CD4-positive, CD25-positive, alpha-beta regulatory T cell (primary cell): ENCODE measurements at regions not wholly inside any gene's neighbourhood (a gene's known extent, or its start where the extent isn't known, plus 50 kb on each side); places are given as distances from the start of the nearest gene placed in this dataset.

ENCODE experiments used
- ATAC-seq, 2 donors: fragments of 150-1000 bp; cut with Tn5 transposase; one replicate each; pipeline ENCODE4 v1.10.0; 2021; ENCODE audit warnings: low read depth in 2 of 2, moderate number of reproducible peaks in 2 of 2, moderate library complexity in 1 of 2
- DNase-seq, 3 donors: peaks; one replicate each; pipeline versions ENCODE4 v3.0.0 to v3.0.0-alpha.2; 2012 to 2022; ENCODE audit warnings: mixed read lengths in 1 of 3
- H3K27ac ChIP-seq: one replicate; pipeline ENCODE4 v1.7.0; 2013; ENCODE audit warnings: mild to moderate bottlenecking, low read length; ENCODE audit not compliant: insufficient read depth, poor library complexity, severe bottlenecking
- H3K27me3 ChIP-seq: one replicate; pipeline ENCODE4 v1.7.0; 2013; ENCODE audit warnings: low read length; ENCODE audit not compliant: control insufficient read depth, insufficient read depth
- H3K36me3 ChIP-seq: one replicate; pipeline ENCODE4 v1.7.0; 2013; ENCODE audit warnings: mild to moderate bottlenecking, low read length, moderate library complexity; ENCODE audit not compliant: control insufficient read depth, insufficient read depth
- H3K4me1 ChIP-seq: 2 replicates; pipeline ENCODE4 v1.7.0; 2013; ENCODE audit warnings: mild to moderate bottlenecking, low read length; ENCODE audit not compliant: insufficient read depth, control insufficient read depth, poor library complexity, severe bottlenecking
- H3K4me3 ChIP-seq: one replicate; pipeline ENCODE4 v1.7.0; 2013; ENCODE audit warnings: low read depth, mild to moderate bottlenecking, low read length, moderate library complexity
- H3K9me3 ChIP-seq, 2 experiments: 1 replicate in 1 of 2; 2 replicates in 1 of 2; pipeline ENCODE4 v1.7.0; 2013; ENCODE audit warnings: low read length in 2 of 2, mild to moderate bottlenecking in 1 of 2, moderate library complexity in 1 of 2; ENCODE audit not compliant: control insufficient read depth in 2 of 2
- H3K27ac Mint-ChIP-seq, 3 donors: one replicate each; pipeline ENCODE4 v1.8.0; 2020 to 2022; ENCODE audit warnings: mild to moderate bottlenecking in 3 of 3, mixed read lengths in 3 of 3, moderate library complexity in 2 of 3
- H3K27me3 Mint-ChIP-seq: one replicate; pipeline ENCODE4 v1.8.0; 2022; ENCODE audit warnings: mild to moderate bottlenecking, mixed read lengths
- H3K36me3 Mint-ChIP-seq: one replicate; pipeline ENCODE4 v1.8.0; 2020; ENCODE audit warnings: mixed read lengths
- H3K4me1 Mint-ChIP-seq, 4 donors: one replicate each; pipeline ENCODE4 v1.8.0; 2020 to 2022; ENCODE audit warnings: mixed read lengths in 4 of 4, mild to moderate bottlenecking in 1 of 4
- H3K4me3 Mint-ChIP-seq, 4 donors: one replicate each; pipeline ENCODE4 v1.8.0; 2020 to 2022; ENCODE audit warnings: mild to moderate bottlenecking in 4 of 4, mixed read lengths in 4 of 4, moderate library complexity in 3 of 4
- H3K9me3 Mint-ChIP-seq, 7 donors: one replicate each; pipeline ENCODE4 v1.8.0; 2020 to 2022; ENCODE audit warnings: mixed read lengths in 7 of 7, mild to moderate bottlenecking in 3 of 7, moderate library complexity in 2 of 7

DNA sequence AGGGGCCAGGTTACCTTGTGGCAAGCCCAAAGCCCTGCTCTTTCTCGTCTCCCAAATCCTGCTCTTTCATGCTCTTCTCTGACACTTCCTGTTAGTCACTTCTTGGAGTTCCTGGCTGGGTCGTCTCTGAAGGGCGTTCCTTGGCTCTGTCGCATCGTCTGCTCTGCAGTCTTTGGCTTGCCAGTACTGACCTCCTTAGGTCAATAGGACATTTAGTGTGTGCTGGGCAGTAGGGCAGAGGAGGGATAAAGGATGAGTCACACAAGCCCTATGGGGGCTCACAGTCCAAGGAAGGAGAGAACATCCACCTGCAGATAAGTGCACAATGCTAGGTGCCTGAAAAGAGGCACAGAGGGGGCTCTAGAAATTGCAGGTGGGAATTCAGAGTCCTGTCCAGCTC, 87.5 kb downstream of the FAM43A start:
- no peak overlapping the region for H3K27ac Mint-ChIP-seq
- no peaks in the 10 kb centered on the region for H3K36me3 ChIP-seq
- H3K4me3 Mint-ChIP-seq, result peak overlapping the region in 1 of 4 donors; percentile 57
- H3K4me3 ChIP-seq, result no peak overlapping the region
- no peaks in the 10 kb centered on the region for H3K9me3 ChIP-seq
- H3K36me3 Mint-ChIP-seq, result no peaks in the 10 kb centered on the region
- H3K9me3 Mint-ChIP-seq, result peaks cover 0 to 3% (median 0%) of the 10 kb centered on the region in 7 donors
- DNase-seq, result no peak
- no peak for ATAC-seq
- H3K4me1 ChIP-seq, result peaks cover 12% of the 10 kb centered on the region
- H3K27ac ChIP-seq, result no peak overlapping the region
- H3K27me3 Mint-ChIP-seq, result peaks cover 41% of the 10 kb centered on the region
- H3K27me3 ChIP-seq, result peaks cover 16% of the 10 kb centered on the region
- peaks cover 7 to 17% (median 9%) of the 10 kb centered on the region in 4 donors for H3K4me1 Mint-ChIP-seq

DNA sequence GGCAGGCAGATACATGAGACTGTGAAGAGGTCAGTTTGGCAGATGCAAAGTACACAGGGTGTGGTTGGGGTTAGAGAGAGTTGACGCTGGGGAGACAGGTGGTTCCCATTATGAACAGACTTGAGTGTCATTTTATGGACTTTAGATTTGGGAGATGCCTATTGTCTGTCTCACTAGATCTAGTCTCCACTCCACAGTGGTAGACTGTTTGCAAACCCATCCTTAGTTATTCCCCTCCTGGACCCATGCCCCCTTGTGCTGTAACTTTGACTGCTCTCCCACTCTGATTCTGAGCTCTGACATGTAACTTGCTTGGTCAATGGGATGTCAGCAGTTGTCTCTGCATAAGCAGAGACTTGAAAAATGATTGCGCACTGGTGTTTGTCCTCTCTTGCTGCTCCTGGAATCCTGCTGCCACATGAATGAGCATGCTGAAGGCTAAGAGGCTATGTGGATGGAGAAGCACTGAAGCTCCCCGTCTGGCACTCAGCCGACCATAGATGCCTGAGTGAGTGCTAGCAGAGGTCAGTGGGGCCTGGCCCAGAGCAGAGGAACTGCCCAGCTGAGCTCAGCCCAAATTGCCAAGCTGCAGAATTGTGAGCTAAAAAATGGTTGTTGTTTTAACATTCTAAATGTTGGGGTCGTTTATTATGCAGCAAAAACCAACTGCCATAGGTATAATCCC, 88.2 kb downstream of the FAM43A start:
- Histone ChIP-seq H3K4me3 (no peak overlapping the region), H3K27ac (no peak overlapping the region), H3K36me3 (no peaks in the 10 kb centered on the region), H3K4me1 (peaks cover 7% of the 10 kb centered on the region), H3K27me3 (peaks cover 16% of the 10 kb centered on the region), H3K9me3 (no peaks in the 10 kb centered on the region)
- Mint-ChIP-seq H3K27ac (no peak overlapping the region), H3K9me3 (peaks cover 0 to 3% (median 0%) of the 10 kb centered on the region in 7 donors), H3K4me3 (no peak overlapping the region), H3K4me1 (peaks cover 5 to 10% (median 7%) of the 10 kb centered on the region in 4 donors), H3K36me3 (no peaks in the 10 kb centered on the region), H3K27me3 (peaks cover 43% of the 10 kb centered on the region)
- no peak for ATAC-seq
- no peak for DNase-seq

- Histone ChIP-seq H3K27ac (no peak overlapping the region), H3K27me3 (peaks cover 19% of the 10 kb centered on the region), H3K9me3 (no peaks in the 10 kb centered on the region), H3K4me1 (no peaks in the 10 kb centered on the region), H3K4me3 (no peak overlapping the region), H3K36me3 (no peaks in the 10 kb centered on the region)
- Mint-ChIP-seq H3K4me1 (no peaks in the 10 kb centered on the region), H3K27ac (no peak overlapping the region), H3K4me3 (no peak overlapping the region), H3K36me3 (no peaks in the 10 kb centered on the region), H3K27me3 (peaks cover 43% of the 10 kb centered on the region), H3K9me3 (peaks cover 0 to 3% (median 0%) of the 10 kb centered on the region in 7 donors)
- ATAC-seq (no peak), DNase-seq (no peak)
These were observed 89.6 kb downstream of the FAM43A start for GRCh38 chr3:194775266-194775665.

DNA sequence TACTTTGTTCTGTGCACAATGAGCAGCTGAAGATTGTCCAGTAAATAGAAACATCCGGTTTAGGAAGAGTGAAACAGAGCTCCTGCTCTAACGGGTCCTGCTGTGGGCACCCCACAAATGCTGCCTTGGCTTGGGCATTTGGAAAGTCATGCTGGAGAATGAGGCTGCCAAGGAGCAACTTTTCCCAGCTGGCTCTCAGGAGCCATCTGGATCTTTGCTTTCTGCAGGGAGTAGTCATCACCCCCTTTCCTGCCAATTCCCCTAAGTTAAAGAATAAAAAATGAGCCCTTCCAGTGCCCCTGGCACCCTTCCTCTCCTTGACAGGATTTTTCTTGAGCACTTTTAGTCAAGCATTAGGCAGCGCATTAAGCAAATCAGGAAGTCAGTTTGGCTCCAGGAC, 90.0 kb downstream of the FAM43A start:
- Histone ChIP-seq H3K27ac (no peak overlapping the region), H3K4me3 (no peak overlapping the region), H3K4me1 (no peaks in the 10 kb centered on the region), H3K27me3 (peaks cover 19% of the 10 kb centered on the region), H3K9me3 (no peaks in the 10 kb centered on the region), H3K36me3 (no peaks in the 10 kb centered on the region)
- H3K36me3 Mint-ChIP-seq, result no peaks in the 10 kb centered on the region
- H3K4me1 Mint-ChIP-seq, result no peaks in the 10 kb centered on the region
- ATAC-seq (no peak), DNase-seq (no peak)
- H3K27me3 Mint-ChIP-seq, result peaks cover 44% of the 10 kb centered on the region
- H3K27ac Mint-ChIP-seq, result no peak overlapping the region
- H3K9me3 Mint-ChIP-seq, result peaks cover 0 to 3% (median 0%) of the 10 kb centered on the region in 7 donors
- H3K4me3 Mint-ChIP-seq, result no peak overlapping the region

DNA sequence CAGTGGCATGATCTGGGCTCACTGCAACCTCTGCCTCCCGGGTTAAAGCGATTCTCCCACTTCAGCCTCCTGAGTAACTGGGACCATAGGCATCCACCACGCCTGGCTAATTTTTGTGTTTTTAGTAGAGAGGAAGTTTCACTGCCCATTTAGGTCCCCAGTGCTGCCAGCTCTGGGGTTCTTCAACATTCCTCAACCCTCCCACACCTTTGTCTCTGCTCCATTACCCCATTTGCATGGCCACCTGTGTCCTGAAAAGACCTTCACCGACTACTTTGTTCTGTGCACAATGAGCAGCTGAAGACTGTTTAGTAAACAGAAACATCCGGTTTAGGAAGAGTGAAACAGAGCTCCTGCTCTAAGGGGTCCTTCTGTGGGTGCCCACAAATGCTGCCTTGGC, 92.0 kb downstream of the FAM43A start:
- H3K4me1 ChIP-seq, result no peaks in the 10 kb centered on the region
- H3K4me1 Mint-ChIP-seq, result no peaks in the 10 kb centered on the region

GRCh38 chr3:194779729-194780224, 94.1 kb downstream of the FAM43A start:
- DNase-seq (no peak), ATAC-seq (no peak)
- Mint-ChIP-seq H3K4me1 (no peaks in the 10 kb centered on the region), H3K4me3 (no peak overlapping the region), H3K27me3 (peaks cover 38% of the 10 kb centered on the region), H3K27ac (no peak overlapping the region), H3K9me3 (no peaks in the 10 kb centered on the region), H3K36me3 (no peaks in the 10 kb centered on the region)
- no peak overlapping the region for H3K4me3 ChIP-seq
- H3K9me3 ChIP-seq, result no peaks in the 10 kb centered on the region
- H3K27me3 ChIP-seq, result peaks cover 12% of the 10 kb centered on the region
- no peak overlapping the region for H3K27ac ChIP-seq
- H3K36me3 ChIP-seq, result no peaks in the 10 kb centered on the region
- no peaks in the 10 kb centered on the region for H3K4me1 ChIP-seq

More for the DNA sequence above, 92.0 kb downstream of the FAM43A start:
- no peak overlapping the region for H3K4me3 ChIP-seq
- H3K36me3 Mint-ChIP-seq, result no peaks in the 10 kb centered on the region
- no peaks in the 10 kb centered on the region for H3K36me3 ChIP-seq
- H3K27ac Mint-ChIP-seq, result no peak overlapping the region
- H3K4me3 Mint-ChIP-seq, result no peak overlapping the region
- no peak for DNase-seq
- peaks cover 40% of the 10 kb centered on the region for H3K27me3 Mint-ChIP-seq
- H3K9me3 Mint-ChIP-seq, result peaks cover 0 to 3% (median 0%) of the 10 kb centered on the region in 7 donors
- H3K9me3 ChIP-seq, result no peaks in the 10 kb centered on the region
- peaks cover 16% of the 10 kb centered on the region for H3K27me3 ChIP-seq
- no peak for ATAC-seq
- no peak overlapping the region for H3K27ac ChIP-seq

DNA sequence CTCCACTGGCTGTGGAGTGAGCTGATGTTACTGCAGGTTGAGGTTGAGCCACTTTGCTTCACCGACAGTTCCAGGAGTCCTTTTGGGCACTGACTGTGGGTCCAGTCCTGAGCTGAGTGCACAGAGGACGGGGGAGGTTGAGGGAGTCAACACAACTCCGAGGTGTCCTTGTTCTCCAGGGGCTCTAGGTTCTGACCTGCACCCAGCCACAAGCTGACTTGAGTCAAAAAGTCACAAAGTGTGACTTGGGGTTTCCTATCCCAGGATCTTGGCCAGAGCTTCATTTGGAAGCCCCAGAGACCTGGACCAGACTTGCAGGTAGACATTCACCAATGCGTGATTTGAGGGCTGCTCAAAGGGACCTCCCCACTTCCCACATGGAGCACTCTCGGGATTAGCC, 95.0 kb downstream of the FAM43A start:
- no peak overlapping the region for H3K4me3 Mint-ChIP-seq
- ATAC-seq, result no peak
- H3K9me3 ChIP-seq, result no peaks in the 10 kb centered on the region
- H3K36me3 ChIP-seq, result no peaks in the 10 kb centered on the region
- no peaks in the 10 kb centered on the region for H3K4me1 Mint-ChIP-seq
- H3K36me3 Mint-ChIP-seq, result no peaks in the 10 kb centered on the region
- peaks cover 8% of the 10 kb centered on the region for H3K27me3 ChIP-seq
- peaks cover 38% of the 10 kb centered on the region for H3K27me3 Mint-ChIP-seq
- no peak overlapping the region for H3K27ac ChIP-seq
- no peak overlapping the region for H3K4me3 ChIP-seq
- no peaks in the 10 kb centered on the region for H3K4me1 ChIP-seq
- H3K27ac Mint-ChIP-seq, result no peak overlapping the region
- H3K9me3 Mint-ChIP-seq, result no peaks in the 10 kb centered on the region
- no peak for DNase-seq

GRCh38 chr3:194781617-194782016, 95.9 kb downstream of the FAM43A start:
- ATAC-seq (no peak), DNase-seq (no peak)
- H3K36me3 Mint-ChIP-seq, result no peaks in the 10 kb centered on the region
- Histone ChIP-seq H3K4me3 (no peak overlapping the region), H3K4me1 (no peaks in the 10 kb centered on the region), H3K36me3 (no peaks in the 10 kb centered on the region), H3K27me3 (peaks cover 8% of the 10 kb centered on the region), H3K9me3 (no peaks in the 10 kb centered on the region), H3K27ac (no peak overlapping the region)
- H3K4me1 Mint-ChIP-seq, result no peaks in the 10 kb centered on the region
- H3K9me3 Mint-ChIP-seq, result no peaks in the 10 kb centered on the region
- H3K27ac Mint-ChIP-seq, result no peak overlapping the region
- H3K4me3 Mint-ChIP-seq, result no peak overlapping the region
- peaks cover 29% of the 10 kb centered on the region for H3K27me3 Mint-ChIP-seq
